NCI-H226 (cell line): ENCODE measurements at regions not wholly inside any gene's neighbourhood (a gene's known extent, or its start where the extent isn't known, plus 50 kb on each side); places are given as distances from the start of the nearest gene placed in this dataset.

Source experiments
- DNase-seq: peaks from one replicate; pipeline ENCODE4 v3.0.0-alpha.2; 2015

- no peak for DNase-seq
Measured at GRCh38 chr2:22882643-22883042, 502.3 kb upstream of the KLHL29 start.

DNA sequence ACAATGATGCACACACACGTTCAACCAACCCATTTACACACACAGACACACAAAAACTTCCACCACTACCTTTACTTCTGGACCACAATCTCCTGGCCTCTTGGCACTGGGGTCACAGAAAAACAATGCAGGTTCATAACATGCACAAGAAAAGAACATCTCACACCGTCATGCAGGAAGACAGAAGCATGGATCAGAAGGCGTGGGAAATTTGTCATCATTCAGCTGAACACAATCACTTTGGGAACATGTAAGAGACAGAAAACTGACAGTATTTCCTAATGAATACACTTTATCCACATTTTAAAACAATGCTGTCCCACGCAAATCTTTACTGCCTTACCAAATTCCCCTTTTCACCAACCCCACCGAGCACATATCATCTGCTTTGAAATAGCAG, 501.9 kb upstream of the KLHL29 start:
- no peak for DNase-seq

GRCh38 chr2:22885245-22885644, 499.7 kb upstream of the KLHL29 start:
- DNase-seq: no peak

DNA sequence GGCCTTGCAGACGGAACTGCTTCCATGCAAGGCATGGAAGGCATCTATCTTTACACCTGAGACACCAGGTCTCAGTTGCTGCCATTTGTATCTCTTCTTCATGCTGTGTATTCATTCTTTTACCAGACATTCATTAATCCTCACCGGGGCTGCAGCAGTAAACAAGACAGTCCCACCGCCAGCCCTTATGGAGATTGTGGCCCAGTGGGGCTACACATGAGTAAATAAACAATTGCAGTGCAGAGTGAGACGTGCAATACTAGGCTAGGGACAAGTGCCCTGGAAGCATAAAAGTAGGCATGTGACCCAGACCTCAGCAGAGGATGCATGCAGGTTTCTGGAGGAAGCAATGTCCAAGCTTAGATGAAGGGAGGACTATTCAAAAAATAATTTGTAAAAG, 497.6 kb upstream of the KLHL29 start:
- DNase-seq: no peak

- DNase-seq: no peak
Measured at GRCh38 chr2:22887845-22888244, 497.1 kb upstream of the KLHL29 start.

DNA sequence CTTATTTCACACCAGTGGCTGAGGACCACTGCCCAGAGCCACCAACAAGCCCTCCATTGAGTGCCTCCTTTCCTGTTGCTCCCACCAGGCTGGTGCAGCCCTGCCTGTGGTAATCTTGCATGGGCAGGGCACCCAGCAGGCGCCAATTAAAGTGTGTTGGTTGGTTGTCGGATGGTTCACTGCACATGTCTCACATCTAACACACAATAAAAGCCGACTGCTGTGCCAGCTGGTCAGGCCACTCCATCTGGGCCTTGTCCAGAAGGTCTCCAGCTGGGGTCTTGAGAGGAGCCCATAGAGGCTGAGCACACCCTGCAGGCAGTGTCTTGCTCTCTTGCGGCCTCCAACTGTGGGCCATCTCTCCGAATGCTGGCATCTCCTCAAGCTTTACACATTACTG, 494.8 kb upstream of the KLHL29 start:
- no peak for DNase-seq

DNA sequence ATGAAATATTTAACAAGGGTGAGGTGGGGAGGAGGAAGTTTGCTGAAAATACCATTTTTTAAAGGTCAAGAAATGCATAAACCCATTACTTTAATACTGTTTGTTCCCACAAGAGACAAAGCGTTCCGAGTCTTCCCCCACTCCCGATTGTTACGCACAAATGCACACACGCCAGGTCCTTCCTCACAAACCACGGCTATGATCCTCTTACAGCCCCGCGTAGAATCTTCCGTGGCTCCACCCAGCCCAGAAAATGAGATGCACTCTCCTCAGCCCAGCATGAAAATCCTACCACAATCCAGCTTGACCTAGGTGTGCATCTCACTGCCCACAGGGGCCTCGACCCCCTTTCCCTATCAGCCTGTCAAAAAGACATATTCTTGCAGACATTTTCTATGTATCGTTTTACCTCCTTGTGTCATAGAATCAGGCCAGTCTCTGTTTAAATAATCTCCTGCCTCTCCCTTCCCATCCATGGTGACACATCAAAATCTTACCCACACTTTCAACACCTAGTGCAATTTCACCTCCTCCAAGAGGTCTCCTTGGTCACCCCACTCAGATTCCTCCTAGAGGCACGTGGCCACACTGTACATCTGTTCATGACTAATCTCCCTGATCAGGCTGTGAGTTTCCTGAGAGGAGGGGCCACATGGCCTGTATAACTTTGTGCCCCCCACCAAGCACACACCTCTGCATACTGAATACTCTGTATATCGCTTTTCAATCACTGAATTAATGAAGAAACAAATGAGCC, 491.0 kb upstream of the KLHL29 start:
- DNase-seq: no peak

GRCh38 chr2:22894761-22895160, 490.2 kb upstream of the KLHL29 start:
- no peak for DNase-seq

DNA sequence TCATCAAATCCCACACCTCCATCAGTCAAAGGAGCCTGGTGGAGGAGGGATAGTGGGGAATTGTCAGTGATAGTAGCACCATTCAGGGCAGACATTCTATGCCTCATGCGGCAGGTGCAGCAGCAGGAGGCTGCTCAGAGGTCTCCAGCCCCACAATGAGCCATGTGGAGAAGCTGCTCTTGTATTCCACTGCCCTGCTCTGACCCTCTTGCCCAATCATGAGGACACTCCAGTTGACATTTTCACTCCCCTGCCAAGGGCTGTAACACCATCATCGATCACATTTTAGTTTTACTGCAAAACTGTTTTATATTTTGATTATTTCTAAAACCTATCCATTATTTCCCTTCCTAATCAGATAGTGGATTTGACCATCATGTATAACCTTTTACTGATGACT, 487.6 kb upstream of the KLHL29 start:
- no peak for DNase-seq

GRCh38 chr2:22900674-22901073, 484.3 kb upstream of the KLHL29 start:
- no peak for DNase-seq

GRCh38 chr2:22901471-22902179, 483.4 kb upstream of the KLHL29 start:
- DNase-seq: no peak

DNA sequence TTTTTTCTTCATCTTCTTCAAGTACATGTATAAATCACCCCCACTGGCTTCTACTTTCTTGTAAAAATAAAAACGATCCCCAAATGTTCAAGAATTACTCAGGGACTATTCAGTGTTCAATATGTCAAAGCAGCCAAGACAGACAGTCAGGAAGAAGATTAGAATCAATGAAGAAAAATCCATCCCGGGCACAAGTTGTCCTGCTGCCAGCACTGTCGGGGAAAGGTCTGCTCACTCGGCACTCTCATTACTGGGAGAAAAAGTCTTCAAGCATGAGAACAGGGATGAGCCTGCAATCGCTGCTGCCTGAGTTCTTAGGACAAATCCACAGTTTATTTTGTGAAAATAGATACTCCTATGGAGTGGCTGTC, 482.8 kb upstream of the KLHL29 start:
- no peak for DNase-seq

- no peak for DNase-seq
Measured at GRCh38 chr2:22902662-22903165, 482.3 kb upstream of the KLHL29 start.

DNA sequence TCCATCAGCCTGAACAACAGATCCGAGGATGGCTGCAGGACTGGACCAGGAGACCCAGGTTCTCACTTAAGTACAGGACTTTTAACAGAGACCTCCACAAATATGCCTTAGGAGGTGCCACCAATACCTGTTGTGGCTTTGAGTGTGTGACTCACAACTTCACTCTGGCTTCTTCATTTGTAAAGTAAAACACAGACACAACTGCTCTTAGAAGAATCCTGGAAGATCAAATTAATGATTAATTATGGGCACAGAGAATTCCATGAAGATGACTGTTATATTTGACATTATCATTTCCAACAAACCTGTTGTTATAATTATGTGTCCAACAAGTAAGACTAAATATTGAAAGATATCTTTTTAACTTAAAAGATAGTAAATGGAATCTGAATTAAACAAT, 481.4 kb upstream of the KLHL29 start:
- no peak for DNase-seq

DNA sequence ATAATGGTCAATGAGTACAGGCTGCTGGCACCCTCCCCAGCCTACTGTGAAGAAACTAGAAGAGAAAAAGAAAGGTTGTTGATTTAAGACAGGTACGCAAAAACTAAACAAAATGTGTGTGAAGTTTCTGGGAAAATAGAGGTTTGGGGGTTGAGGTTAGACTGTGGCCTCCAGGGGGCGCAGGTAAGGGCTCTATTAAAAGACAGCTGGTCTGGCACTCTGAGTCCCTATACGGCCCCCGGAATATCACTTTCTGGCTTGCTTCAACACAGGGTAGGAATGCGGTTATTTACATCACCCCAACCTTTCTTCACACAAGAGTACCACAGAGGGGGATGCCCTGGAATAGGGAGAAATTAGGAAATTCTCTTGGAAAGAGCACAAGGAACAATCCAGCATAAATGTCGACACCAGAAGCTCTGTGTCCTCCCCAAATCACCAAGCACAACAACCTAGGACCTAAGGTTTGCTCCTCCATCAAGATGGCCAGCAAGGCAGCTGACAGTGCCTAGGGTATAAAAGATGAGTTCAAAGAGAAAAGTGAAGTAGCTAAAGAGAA, 480.8 kb upstream of the KLHL29 start:
- no peak for DNase-seq

DNA sequence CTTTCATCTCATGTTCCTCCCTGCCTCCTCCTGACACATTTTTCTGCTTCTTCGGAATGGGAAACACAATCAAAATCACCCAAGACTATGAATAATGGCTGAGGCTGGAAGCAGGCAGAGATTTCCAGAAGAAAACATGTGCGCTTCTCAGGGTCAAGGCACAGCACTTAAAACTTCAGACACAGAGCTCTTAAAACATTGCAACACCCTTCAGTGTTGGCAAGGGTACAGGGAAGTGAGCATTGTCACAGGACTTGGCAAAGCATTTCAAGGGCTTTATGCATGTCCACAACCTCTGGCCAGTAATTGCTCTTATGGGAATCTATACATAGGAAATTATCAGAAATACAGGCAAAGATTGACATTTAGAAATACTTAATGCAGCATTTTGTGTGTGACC, 477.6 kb upstream of the KLHL29 start:
- DNase-seq: no peak

GRCh38 chr2:22912398-22912797, 472.6 kb upstream of the KLHL29 start:
- no peak for DNase-seq

- DNase-seq: no peak
Measured at GRCh38 chr2:22929998-22930397, 455.0 kb upstream of the KLHL29 start.

DNA sequence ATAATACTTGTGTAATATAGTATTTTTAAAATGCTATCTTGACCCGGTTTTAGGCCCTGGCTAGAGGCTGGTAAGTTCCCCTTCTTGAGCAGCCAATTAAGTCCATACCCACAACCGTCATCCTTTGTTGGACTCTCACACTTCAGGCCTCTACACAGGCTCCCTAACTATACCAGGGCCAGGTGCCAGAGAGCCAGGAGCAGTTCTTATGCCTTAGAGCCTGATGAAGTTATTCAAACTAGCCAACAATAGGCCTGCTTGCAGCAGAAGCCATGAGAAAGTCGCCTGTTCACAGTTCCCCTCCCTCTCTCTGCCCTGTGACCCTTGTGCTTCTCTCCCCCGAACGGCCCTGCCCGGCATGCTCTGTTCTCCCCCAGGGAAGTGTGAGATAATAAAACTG, 454.2 kb upstream of the KLHL29 start:
- no peak for DNase-seq

- no peak for DNase-seq
Measured at GRCh38 chr2:22932288-22932687, 452.7 kb upstream of the KLHL29 start.

DNA sequence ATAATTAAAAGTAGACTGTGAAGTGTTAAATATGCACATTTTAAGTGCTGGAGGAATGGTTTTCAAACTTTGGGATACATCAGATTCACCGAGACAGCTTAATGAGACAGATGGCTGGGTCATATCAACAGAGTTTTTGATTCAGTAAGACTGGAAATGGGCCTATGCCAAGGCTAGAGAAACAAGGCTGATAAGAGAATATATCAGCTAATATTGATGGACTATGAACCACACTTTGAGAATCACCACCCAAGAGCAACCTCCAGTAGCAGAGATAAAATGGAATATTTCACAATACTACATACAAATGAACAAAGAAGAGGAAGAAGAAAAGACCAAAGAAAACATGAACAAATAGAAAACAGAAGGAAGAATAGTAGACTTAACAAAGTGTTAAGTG, 450.2 kb upstream of the KLHL29 start:
- DNase-seq: no peak

GRCh38 chr2:22942441-22942840, 442.5 kb upstream of the KLHL29 start:
- no peak for DNase-seq

DNA sequence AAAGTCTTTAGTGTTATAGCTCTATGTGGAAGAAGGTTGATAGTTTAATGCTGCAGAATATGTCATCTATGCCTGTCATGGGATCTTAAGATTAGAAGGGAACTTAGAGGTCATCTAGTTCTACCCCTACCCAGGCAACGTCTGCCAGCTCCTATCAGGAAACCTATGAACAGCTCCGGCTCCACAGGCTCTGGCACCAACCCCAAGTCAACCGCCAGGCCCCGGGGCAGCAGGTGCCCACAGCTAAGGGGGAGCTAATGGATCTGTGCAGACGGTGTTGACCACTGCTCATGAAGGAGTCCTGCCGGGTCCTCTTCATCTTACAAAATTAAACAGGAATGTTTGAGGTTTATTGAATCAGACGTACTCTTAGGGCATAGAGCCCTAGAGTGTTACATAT, 440.8 kb upstream of the KLHL29 start:
- no peak for DNase-seq

GRCh38 chr2:22946553-22946952, 438.4 kb upstream of the KLHL29 start:
- no peak for DNase-seq
